ENCODE measurements at regions not wholly inside any gene's neighbourhood (a gene's known extent, or its start where the extent isn't known, plus 50 kb on each side); places are given as distances from the start of the nearest gene placed in this dataset.

DNA sequence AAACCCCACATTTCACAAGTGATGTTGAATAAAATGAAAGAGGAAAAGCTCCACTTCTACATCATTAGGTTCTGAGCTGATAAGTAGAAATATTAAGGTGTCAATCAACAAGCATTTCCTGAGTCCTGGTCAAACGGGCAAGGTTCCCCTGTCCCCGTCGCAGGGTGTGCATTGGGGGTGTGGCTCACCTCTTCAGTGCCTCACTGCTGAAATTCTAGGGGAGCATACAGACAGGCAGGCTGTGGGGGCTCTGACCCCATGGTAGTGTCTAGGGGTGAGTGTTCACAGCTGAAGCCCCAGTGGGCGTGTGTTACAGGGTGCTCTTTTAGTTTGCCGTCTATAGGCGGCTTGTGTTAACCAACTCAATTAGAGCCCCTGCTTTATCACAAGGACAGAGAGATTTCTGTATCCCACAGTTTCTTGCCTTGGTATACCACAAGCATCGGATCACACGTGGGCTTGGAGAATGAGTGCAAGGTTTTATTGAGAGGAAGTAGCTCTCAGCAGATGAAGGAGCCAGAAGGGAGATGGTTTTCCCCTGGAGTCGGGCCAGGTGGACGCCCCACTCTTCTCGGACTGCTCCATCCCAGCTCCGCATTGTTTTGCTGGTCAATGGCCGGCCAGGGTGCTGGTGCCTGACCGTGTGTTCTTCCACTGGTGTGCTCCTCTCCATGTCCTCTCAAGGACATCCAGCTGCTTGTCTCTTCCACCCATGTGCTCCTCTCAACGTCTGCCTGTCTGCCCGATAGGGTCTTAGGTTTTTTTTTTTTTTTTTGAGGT, 238.2 kb upstream of the NLRP1 start:
- DNase-seq, result no peak

DNA sequence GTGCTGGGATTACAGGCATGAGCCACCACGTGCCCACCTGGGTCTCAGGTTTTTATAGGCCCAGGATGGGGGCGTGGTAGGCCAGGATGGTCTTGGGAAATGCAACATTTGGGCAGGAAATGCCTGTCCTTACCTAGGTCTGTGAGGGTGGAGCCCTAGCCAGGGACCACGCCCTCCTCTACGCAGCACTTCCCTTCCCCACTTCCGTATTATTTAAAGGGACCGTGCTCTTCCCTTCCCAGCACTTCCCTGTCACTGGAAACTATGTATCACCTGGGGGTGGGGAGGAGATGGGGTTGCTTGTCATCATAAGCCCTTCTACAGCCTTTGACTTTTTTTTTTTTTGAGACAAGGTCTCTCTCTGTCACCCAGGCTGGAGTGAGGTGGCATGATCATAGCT, 238.9 kb upstream of the NLRP1 start:
- DNase-seq, result no peak

DNA sequence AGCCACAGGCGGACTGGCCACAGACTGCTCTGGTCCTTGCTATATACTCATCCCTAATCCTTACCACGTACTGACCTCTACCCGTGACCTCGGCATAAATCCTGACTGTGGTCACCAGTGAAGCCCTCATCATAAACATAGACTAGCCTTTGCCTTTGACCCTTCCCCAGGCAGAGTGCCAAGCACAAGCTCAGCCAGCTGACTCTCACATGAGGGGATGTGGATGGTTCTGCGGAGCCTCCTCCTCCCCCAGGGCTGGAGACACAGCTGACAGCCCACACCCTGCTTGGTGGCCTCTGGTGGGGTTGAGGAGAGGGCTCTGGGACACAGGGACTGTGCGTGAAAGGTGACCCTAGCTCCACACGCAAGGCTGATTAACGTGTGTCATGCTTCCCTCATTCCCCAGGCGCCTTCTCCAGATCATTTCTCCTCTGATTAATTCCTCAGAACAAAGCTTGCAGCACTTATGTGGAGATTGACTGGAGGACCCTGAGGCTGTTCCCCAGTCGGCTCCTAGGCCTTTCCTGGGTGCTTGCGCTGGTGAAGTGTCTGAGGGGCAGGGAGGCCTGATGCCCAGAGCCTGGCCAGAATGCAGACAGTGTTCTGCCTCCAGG, 241.5 kb upstream of the NLRP1 start:
- peak; percentile 18 for DNase-seq

DNA sequence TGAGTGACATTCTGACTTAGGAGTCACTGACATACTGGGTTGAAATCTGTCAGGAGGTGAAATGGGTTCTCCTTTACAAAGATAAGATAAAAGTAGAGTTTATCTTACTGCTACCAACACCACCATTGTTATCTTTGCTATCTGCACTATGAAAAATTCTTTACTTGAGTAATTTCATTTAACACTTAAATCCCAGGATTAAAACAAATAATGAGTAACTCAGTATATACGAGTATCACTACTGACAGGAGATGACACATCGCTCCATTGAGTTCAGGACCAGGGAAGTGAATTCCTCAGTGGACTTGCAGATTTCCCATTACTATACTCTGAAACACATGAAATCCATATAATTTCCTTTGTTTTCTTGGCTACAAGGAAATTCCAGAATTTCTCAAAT, 242.1 kb upstream of the NLRP1 start:
- DNase-seq, result peak; percentile 65

DNA sequence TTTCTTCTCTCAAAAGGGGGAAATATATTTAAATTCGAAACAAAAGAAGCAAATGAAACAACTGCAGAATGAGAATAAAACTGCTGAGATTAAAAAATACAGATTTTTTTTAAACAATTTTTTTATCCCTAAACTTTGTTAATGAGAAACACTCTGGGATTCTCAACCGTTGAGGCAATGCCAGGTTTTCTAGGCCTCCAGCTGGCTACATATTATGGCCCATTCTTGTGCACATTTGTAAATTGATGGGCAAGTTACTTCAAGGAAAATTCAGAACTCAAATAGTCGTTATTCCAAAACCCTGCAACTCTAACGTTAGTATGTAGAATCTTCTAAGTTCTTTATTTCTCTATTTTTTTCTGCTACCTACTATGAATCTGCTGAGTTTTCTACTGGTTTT, 239.3 kb upstream of the WSCD1 start:
- no peak for DNase-seq

DNA sequence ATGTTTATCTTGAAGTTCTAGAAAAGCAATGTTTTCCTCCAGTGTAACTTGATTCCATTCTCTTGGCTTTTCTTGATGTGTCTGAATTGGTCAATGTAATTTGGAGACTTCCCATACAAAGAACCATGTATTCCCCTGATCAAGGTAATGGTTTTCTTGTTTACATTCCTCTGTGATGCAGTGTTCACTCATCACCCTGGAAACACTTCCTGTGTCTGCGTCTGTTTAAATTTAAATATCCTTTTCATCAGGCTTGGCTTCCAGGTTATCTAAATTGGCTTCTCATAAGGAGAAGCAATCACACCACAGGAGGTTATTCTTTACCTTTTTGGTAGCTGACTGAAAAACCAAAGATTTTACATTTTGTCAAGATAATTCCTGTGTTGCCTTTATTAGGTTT, 237.3 kb upstream of the WSCD1 start:
- DNase-seq, result peak; percentile 75

DNA sequence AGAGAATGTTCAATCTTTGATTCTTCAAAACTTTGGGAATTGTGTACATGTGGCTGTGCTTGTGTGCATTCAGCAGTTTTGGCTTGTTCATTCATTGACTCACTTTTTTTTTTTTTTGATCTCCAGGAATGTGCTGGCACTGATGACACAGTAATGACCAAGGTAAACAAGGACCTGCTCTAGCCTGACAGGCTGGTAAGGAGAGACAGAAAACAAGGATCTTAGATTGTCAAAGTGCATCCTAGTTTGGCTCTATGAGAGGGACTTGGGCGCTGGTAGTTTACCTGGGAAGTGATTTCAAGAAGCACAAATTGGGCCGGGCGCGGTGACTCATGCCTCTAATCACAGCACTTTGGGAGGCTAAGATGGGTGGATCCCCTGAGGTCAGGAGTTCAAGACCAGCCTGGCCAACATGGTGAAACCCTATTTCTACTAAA, 233.1 kb upstream of the WSCD1 start:
- peak; percentile 69 for DNase-seq

DNA sequence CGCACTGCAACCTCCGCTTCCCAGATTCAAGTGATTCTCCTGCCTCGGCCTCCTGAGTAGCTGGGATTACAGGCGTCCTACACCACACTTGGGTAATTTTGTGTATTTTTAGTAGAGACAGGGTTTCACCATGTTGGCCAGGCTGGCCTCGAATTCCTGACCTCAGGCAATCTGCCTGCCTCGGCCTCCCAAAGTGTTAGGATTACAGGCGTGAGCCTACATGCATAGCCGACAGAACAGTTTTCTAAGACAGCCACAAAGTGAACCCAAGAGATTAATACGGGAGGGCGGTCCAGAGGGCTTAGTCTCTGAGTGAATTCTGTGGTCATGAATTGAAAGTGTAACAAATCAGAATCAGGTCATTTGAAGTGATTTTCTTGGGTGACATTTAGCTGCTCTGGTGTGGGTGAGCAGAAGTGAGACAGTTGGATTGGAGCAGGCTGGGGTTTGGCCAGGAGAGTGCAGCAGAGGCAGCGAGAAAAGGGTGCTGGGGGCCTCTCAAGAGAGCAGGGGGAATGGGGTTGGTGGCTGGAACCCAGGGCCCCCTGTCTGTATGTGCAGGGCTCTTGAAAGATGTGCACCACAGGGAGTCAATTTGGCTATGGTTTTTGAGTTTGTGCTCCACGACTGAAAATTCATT, 231.4 kb upstream of the WSCD1 start:
- no peak for DNase-seq

DNA sequence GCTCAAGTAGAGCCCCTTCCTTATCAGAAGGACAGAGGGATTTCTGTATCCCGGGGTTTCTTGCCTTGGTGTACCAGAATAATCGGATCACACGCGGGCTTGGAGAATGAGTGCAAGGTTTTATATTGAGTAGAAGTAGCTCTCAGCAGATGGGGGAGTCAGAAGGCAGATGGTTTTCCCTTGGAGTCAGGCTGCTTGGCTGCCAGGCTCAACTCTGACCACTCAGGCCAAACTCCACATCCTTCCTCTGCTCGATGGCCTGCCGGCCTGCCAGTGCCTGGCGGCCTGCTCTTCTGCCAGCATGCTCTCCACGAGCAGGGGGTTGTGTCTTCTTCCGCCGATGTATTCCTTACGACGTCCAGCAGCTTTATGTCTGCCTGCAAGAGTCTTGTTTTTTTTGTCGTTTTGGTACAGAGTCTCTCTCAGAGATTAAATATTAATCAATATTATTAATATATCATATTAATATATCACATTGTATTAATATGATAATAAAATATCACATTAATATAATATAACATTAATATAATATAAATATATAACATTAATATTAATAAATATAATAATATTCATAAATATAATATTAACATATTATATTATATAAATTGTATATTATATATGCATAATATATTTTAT, 229.2 kb upstream of the WSCD1 start:
- DNase-seq, result no peak

DNA sequence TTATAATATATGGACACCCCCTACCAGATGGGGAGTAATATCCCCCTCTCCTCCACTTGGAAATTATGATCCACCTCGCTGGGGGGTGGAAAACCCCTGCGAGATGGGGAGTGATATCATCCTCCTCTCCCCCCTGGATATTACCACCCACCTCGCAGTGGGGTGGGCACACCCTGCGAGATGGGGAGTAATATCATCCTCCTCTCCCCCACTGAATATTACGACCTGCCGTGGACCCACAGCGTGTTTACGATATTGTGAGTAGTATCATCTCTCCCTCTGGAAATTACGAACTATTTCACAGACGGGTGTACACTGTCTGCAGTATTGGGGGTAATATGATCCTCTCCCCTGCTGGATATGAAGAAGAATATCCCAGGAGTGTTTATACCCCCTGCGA, 228.3 kb upstream of the WSCD1 start:
- DNase-seq, result no peak

DNA sequence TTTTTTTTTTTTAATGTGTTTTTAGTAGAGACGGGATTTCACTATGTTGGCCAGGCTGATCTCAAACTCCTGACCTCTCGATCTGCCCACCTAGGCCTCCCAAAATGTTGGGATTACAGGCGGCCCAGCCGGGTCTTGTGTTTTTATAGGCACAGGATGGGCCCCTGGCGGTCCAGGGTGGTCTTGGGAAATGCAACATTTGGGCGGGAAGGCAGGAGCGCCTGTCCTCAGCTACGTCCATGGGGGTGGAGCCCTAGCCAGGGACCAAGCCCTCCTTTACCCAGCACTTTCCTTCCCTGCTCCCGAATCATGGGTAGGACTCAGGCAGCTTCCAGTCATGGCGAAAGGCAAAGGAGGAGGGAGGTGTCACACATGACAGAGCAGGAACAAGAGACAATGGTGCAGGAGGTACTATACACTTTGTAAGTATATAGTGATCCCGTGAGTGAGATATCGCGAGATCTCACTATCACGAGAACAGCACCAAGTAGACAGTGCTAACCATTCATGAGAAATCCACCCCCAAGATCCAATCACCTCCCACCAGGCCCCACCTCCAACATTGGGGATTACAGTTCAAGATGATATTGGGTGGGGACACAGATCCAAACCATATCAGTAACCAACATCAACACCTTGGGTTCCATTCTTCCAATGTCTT, 226.7 kb upstream of the WSCD1 start:
- no peak for DNase-seq

DNA sequence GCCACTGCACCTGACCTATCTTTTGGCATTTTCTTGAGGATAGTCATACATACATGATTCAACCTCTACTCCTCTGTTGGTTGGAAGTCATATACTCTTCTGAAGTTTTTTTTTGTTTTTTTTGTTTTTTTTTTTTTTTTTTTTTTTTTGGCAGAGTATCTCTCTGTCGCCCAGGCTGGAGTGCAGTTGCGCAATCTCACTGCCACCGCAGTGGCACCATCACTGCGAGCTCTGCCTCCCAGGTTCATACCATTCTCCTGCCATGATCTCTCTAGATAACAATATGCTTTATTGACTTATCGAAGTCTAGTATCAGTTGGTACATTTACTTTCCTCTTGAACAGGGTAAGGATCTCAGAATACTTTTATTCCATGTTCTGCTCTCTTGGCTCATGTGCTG, 224.2 kb upstream of the WSCD1 start:
- no peak for DNase-seq

DNA sequence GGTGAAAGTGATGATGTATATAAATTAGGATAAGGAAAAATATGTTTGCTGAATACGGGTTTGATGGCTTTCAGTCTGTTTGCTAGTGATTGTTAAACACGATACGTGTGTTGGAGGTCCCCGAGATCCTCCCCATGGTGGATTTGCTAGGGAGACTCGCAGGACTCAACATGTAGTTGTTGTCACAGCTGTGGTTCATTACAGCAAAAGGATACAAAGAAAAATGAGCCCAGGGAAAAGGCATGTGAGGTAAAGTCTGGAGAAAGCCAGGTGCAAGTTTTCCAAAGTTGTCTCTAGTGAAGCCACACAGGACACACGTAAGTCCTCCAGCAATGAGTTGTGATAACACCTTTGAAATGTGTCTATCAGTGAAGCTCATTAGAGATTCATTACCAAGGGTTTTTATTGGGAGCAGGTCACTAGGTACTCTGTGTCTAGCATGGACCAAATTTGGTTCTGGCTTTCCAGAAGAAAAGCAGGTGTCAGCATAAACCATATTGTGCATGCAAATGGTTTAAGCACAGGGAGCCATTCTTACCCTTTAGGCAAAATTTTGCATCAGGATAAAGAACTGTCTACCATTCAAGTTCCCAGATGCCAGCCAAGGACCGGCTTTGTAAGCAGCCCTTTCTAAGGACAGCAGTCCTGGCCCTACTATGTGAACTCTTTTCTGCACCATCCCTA, 215.2 kb upstream of the WSCD1 start:
- no peak for DNase-seq

DNA sequence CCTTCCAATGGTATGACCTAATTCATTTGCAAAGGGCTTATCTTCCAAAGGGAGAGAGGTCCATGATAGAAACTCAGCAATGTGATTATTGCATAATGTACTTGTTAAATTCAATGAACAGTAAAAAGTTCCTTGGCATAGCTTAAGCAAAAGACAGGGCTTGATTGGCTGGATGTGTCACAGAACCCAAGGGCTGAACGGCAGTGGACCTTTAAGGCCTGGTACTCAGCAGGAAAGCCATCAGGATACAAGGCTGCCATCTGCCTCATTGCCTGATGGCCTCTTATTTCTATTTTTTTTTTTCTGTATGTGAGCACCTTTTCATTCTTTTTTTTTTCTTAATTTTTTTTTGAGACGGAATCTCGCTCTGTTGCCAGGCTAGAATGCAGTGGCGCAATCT, 208.9 kb upstream of the WSCD1 start:
- DNase-seq, result no peak

DNA sequence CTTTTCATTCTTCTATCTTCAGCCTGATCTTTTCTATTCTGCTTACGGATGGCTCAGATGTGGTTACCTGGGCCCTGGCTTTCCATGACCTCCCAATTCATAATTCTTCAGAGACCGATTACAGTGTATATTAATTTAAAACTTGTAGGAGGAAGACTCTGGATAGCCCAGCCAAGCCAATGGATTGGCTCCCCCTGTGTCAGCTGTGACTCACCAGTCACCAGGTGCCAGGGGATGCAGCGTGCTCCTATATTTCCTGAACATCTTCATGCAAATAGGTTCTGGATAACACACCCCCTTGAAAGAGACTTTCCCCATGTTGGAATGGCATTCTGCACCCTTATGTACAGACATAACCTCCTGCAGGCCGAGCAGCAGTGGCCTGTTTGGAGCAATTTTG, 208.3 kb upstream of the WSCD1 start:
- DNase-seq, result no peak

DNA sequence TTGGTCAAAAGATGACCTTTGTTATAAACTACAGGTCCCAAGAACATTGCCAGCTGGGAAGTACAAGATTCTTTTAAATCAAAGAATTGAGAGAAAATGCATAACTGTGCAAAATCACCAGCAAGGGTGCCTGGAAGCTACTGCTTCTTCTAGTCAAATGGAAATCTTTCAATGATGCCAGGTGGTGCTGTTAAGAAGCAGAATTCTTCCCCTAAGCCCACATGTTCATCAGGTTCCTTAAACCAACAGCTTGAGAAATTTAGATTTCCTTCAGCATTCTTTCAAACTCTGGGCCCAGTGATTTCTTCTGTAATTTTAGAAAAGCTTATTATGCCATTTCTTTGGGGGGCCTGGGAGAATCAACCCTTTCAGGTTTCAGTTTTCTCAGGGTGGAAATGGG, 207.8 kb upstream of the WSCD1 start:
- no peak for DNase-seq

DNA sequence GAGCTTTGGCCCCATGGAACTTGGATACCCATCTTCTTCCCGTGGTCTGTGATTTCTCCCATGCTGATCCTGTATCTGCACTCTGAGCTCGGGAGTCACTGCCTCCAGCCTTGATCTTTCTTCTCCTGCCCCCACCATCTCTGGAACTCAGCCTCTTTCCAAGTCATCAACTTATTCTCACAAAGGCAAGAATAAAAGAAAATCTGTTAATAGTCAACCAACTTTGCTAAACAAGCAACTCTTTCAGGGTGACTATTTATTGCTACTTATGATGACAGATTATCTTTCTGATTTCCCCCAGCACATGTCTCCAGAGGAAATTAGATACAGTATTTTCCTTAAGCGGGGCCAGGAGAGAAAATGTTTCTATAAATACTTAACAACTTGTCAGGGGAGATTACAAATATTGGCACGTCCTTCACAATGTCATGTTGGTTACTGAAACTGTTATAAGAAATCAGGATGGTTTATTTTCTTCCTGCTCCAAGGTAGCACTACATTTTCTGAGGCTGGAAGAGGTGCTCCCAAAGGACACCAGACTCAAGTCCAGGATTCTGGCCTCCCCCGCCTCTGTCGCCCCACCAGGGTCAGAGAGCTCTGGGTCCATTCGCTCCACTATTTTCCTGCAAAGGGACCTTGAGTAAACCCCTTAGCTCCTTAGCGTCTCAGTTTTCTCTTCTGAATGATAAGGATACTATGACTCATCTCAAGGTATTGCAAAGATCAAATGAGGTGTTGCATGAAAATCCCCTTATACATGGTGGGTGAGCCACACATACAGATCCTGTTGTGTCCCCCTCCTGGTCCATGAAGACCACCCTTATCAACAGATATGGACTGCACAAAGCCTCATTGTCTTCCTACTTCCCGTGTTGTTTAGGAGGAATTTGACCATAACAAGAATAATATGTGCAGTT, 205.2 kb upstream of the WSCD1 start:
- DNase-seq, result no peak

DNA sequence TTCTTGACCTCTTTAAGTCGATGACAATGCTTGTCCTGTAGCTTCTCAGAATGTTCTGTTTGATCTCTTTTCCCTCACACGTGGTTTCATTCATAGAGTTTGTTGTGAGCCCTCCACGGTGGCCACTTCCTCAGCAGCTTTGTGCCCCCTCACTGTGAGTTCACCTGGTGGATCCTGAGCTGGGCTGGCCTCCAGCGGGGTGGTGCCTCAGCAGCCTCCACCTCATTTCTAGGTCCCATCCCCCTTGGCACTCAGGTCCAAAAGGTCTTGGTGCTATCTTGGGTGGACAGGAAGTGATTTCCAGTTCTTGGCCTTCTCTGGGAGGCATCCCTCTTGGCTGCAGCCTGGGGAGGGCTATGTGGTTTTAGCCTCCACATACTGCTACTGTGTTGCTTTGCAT, 203.2 kb upstream of the WSCD1 start:
- no peak for DNase-seq

DNA sequence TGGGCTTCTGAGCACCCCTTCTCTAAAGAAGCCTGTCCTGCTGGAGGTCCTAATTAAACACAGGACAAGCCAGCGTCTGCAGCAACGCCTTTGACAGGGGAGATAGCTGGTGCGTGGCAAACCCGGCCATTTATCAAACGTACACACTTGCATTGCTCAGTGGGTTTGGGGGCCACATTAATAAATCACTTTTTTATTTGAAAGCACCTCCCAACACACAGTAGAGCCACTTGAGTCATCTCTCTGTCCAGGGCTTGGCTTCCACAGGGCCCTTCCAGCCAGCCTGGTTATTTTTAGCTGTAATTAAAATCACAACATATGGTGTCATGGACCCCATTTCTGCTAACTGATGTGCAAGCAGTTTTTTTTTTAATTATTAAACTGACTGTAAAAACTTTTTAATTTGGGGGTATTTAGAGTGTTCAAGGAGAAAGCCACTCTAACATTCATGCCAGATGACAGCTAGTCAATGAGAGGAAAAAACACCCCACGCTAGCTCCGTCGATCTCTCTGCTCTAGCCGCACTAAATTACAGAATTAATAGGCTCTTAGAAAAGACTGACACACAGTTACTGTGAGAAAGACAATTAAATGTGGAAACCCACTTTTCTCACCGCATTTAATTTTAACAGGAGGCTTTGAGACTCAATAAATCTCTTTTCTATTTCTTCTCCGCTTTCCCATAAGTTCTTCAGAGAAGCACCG, 201.0 kb upstream of the WSCD1 start:
- DNase-seq, result no peak

DNA sequence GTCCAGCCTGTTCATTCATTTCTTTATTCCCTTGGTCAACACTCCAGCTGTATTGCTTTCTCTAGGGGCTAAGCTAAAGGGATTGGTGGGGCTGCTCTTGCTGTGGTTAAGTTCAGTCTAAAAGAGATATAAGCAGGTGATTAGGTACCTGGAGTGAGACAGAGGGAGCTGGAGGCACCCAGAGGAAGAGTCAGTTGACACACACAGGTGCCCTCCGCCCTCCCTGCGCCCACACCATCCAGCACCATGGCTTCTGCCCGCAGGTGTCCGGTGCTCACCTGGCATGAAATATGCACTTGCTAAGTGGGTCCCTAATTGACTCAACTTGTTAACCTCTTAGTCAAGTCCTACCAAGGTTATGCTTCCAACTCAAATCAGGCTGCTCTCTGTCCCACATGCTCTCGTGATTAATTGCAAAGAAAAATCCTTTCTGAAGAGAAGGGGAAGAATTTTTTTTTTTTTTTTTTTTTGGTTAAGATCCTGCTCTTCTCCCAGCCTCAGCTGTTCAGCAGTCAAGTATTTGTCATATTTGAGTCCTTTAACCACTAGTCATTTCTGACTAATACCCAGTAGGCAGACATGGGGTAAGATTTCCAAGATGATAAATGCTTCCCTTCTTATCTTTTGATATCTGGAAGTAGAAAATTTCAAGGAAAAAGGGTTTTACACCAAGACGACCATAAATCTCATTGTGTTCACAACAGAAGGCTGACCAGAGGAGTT, 199.8 kb upstream of the WSCD1 start:
- DNase-seq, result peak; percentile 17

All from fibroblast of skin of right biceps (primary cell).